Keratinocyte (primary cell): ENCODE measurements at regions not wholly inside any gene's neighbourhood (a gene's known extent, or its start where the extent isn't known, plus 50 kb on each side); places are given as distances from the start of the nearest gene placed in this dataset.

Source experiments
- DNase-seq: peaks from one replicate; pipeline ENCODE4 v3.0.0-alpha.2; 2011; ENCODE audit warnings: low read depth, missing footprints, low spot score
- FAIRE-seq: peaks from 2 replicates; lab custom pipeline; 2011; peaks lifted over from hg19 to GRCh38; lab: Jason Lieb, UNC
- H2AFZ ChIP-seq: 2 replicates; pipeline ENCODE4 v1.6.0; 2012; ENCODE audit warnings: low read length, control low read depth, inconsistent platforms; ENCODE audit not compliant: control insufficient read depth
- H3K27ac ChIP-seq: 2 replicates; pipeline ENCODE4 v1.5.1; 2011; ENCODE audit warnings: low read length; ENCODE audit not compliant: control insufficient read depth, insufficient read depth
- H3K27me3 ChIP-seq: 3 replicates; pipeline ENCODE4 v1.6.0; 2011; ENCODE audit warnings: low read length; ENCODE audit not compliant: control insufficient read depth, insufficient read depth; ENCODE audit errors: extremely low read depth
- H3K36me3 ChIP-seq, 2 experiments: 2 replicates in 1 of 2; 3 replicates in 1 of 2; pipeline ENCODE4 v1.5.1; 2011; ENCODE audit warnings: low read length in 2 of 2, mild to moderate bottlenecking in 1 of 2; ENCODE audit not compliant: control insufficient read depth in 2 of 2, insufficient read depth in 2 of 2; ENCODE audit errors: extremely low read depth in 1 of 2
- H3K4me1 ChIP-seq: 3 replicates; pipeline ENCODE4 v1.5.1; 2011; ENCODE audit warnings: low read length; ENCODE audit not compliant: control insufficient read depth, insufficient read depth; ENCODE audit errors: extremely low read depth
- H3K4me2 ChIP-seq: 3 replicates; pipeline ENCODE4 v1.6.0; 2011; ENCODE audit warnings: low read depth, low read length; ENCODE audit not compliant: control insufficient read depth, insufficient read depth; ENCODE audit errors: extremely low read depth
- H3K4me3 ChIP-seq, 3 experiments: fragments of 200-600 bp in 1 of 3; sonication (generic) in 1 of 3; 2 replicates in 2 of 3; 3 replicates in 1 of 3; pipeline ENCODE4 v1.5.1; 2011 to 2016; ENCODE audit warnings: low read length in 3 of 3, mild to moderate bottlenecking in 3 of 3, control low read depth in 2 of 3, inconsistent platforms in 1 of 3, low read depth in 1 of 3, mixed read lengths in 1 of 3, mixed run types in 1 of 3, moderate library complexity in 1 of 3; ENCODE audit not compliant: control insufficient read depth in 2 of 3, insufficient read depth in 2 of 3; ENCODE audit errors: extremely low read depth in 1 of 3
- H3K79me2 ChIP-seq: 2 replicates; pipeline ENCODE4 v1.6.0; 2012; ENCODE audit warnings: low read length; ENCODE audit not compliant: control insufficient read depth, insufficient read depth
- H3K9ac ChIP-seq: 3 replicates; pipeline ENCODE4 v1.6.0; 2011; ENCODE audit warnings: low read length; ENCODE audit not compliant: control insufficient read depth, insufficient read depth; ENCODE audit errors: extremely low read depth
- H3K9me1 ChIP-seq: 3 replicates; pipeline ENCODE4 v1.6.0; 2011; ENCODE audit warnings: low read length; ENCODE audit not compliant: control insufficient read depth, insufficient read depth; ENCODE audit errors: extremely low read depth
- H3K9me3 ChIP-seq: 2 replicates; pipeline ENCODE4 v1.5.1; 2012; ENCODE audit warnings: low read depth, low read length; ENCODE audit not compliant: control insufficient read depth
- H4K20me1 ChIP-seq: 3 replicates; pipeline ENCODE4 v1.6.0; 2011; ENCODE audit warnings: low read length; ENCODE audit not compliant: control insufficient read depth, insufficient read depth; ENCODE audit errors: extremely low read depth
- EZH2 ChIP-seq: IDR thresholded peaks from one replicate; pipeline ENCODE4 v1.6.1; 2012; ENCODE audit warnings: inconsistent platforms, mild to moderate bottlenecking, low read length, moderate library complexity
- dilution Hi-C: fragments of 300-500 bp; cut with MboI; formaldehyde crosslinking; loops from one replicate; pipeline ENCODE4 v1.7.0; 2020; ENCODE audit warnings: low sequenced_read_pairs; ENCODE audit not compliant: extremely low pct_ligation_motif_present
- TF ChIP-seq, protein P1 (sequence below), 3 experiments: IDR thresholded peaks in 1 of 3; conservative IDR thresholded peaks in 1 of 3; optimal IDR thresholded peaks in 1 of 3; 2 replicates in 2 of 3; 3 replicates in 1 of 3; pipeline versions ENCODE3 to v1.5.1; 2011; ENCODE audit warnings: low read length in 3 of 3, mild to moderate bottlenecking in 3 of 3, moderate library complexity in 2 of 3, control low read depth in 1 of 3, inconsistent platforms in 1 of 3; ENCODE audit not compliant: insufficient read depth in 2 of 3; ENCODE audit errors: extremely low read depth in 1 of 3

DNA sequence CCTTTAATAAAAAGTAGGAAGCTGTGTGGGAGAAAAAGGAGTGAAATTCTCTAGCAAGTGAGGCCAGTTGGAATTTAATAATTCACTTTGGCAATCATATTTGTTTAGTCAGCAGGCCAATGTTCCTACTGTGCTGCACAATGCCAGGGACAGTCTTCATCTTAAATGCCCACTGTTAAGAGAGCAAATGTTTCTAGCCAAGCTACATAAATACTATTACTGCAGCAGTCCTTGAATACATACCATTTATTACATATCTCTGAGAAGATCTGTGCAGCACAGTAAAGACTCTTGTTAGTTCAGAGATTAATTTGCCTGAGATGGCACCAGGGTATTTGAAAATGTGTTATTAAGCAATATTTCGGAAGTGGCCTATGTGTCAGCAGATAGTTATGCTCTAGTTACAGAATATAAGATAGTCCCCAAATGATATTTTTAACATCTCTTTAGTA, 105.4 kb downstream of the OGFRL1 start:
- no peaks in the 10 kb centered on the region for H3K27me3 ChIP-seq
- no peaks in the 10 kb centered on the region for H3K9me1 ChIP-seq
- dilution Hi-C loops, result no loop called here
- no peak overlapping the region for H3K9ac ChIP-seq
- peaks cover 42% of the 10 kb centered on the region for H3K4me1 ChIP-seq
- peak overlapping the region; percentile 13 for H3K4me2 ChIP-seq
- H3K4me3 ChIP-seq, result no peak overlapping the region
- DNase-seq, result no peak
- H3K36me3 ChIP-seq, result peaks cover 7 to 18% of the 10 kb centered on the region in 2 experiments
- H4K20me1 ChIP-seq, result no peaks in the 10 kb centered on the region
- no peak overlapping the region for H2AFZ ChIP-seq
- no peaks in the 10 kb centered on the region for H3K9me3 ChIP-seq
- TF ChIP-seq, protein P1, sequence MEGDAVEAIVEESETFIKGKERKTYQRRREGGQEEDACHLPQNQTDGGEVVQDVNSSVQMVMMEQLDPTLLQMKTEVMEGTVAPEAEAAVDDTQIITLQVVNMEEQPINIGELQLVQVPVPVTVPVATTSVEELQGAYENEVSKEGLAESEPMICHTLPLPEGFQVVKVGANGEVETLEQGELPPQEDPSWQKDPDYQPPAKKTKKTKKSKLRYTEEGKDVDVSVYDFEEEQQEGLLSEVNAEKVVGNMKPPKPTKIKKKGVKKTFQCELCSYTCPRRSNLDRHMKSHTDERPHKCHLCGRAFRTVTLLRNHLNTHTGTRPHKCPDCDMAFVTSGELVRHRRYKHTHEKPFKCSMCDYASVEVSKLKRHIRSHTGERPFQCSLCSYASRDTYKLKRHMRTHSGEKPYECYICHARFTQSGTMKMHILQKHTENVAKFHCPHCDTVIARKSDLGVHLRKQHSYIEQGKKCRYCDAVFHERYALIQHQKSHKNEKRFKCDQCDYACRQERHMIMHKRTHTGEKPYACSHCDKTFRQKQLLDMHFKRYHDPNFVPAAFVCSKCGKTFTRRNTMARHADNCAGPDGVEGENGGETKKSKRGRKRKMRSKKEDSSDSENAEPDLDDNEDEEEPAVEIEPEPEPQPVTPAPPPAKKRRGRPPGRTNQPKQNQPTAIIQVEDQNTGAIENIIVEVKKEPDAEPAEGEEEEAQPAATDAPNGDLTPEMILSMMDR (optimal IDR thresholded peaks at IDR 0.05 in 1 of 3, IDR thresholded peaks at IDR 0.05 in 1 of 3, conservative IDR thresholded peaks at IDR 0.05 in 1 of 3; ENCODE audit: extremely low read depth in 1 of 3, insufficient read depth in 2 of 3, low read length in 3 of 3), result no peak
- no peak for TF ChIP-seq EZH2
- no peak overlapping the region for H3K27ac ChIP-seq
- peaks cover 51% of the 10 kb centered on the region for H3K79me2 ChIP-seq
- FAIRE-seq, result peak; percentile 46

DNA sequence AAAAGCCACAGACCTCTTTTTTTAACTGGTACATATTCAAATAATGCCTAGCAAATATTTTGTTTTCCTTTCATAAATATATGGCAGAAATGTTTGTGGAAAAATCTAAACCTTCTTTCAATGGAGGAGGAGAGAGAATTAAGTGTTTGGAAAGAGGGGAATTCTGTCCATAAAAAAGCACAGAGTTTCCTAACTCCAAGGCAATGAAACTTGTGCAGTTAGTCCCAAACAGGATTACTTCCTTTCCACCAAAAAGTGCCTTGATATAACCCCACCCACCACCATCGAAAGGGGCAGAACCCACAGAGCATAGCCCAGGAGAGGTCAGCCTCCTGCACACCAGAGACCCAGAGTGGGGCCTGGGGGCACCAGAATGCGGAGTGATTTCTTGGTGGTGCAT, 106.3 kb downstream of the OGFRL1 start:
- H3K4me1 ChIP-seq, result peaks cover 36% of the 10 kb centered on the region
- H3K27me3 ChIP-seq, result no peaks in the 10 kb centered on the region
- H2AFZ ChIP-seq, result no peak overlapping the region
- H3K36me3 ChIP-seq, result peaks cover 7 to 18% of the 10 kb centered on the region in 2 experiments
- no peak overlapping the region for H3K9ac ChIP-seq
- FAIRE-seq (peak; percentile 63), DNase-seq (no peak)
- dilution Hi-C loops, result no loop called here
- no peak overlapping the region for H3K4me3 ChIP-seq
- no peaks in the 10 kb centered on the region for H3K9me1 ChIP-seq
- H3K79me2 ChIP-seq, result peaks cover 51% of the 10 kb centered on the region
- H3K9me3 ChIP-seq, result no peaks in the 10 kb centered on the region
- H4K20me1 ChIP-seq, result no peaks in the 10 kb centered on the region
- H3K4me2 ChIP-seq, result peak overlapping the region; percentile 6
- TF ChIP-seq, protein P1 (optimal IDR thresholded peaks at IDR 0.05 in 1 of 3, IDR thresholded peaks at IDR 0.05 in 1 of 3, conservative IDR thresholded peaks at IDR 0.05 in 1 of 3; ENCODE audit: extremely low read depth in 1 of 3, insufficient read depth in 2 of 3, low read length in 3 of 3), result no peak
- TF ChIP-seq EZH2, result no peak
- H3K27ac ChIP-seq, result peak overlapping the region; percentile 2
